Stimulated activated naive CD8-positive, alpha-beta T cell treated with anti-CD3 and anti-CD28 coated beads, Interleukin-15, amount 100 ng/mL, for 72 hours (primary cell): ENCODE measurements at regions not wholly inside any gene's neighbourhood (a gene's known extent, or its start where the extent isn't known, plus 50 kb on each side); places are given as distances from the start of the nearest gene placed in this dataset.
"Not testable (repeated sequence)": the region's sequence is repeated elsewhere in the genome, so short reads cannot be mapped to it uniquely, and the experiment has no call there.

Experiments used
- ATAC-seq: fragments of 150-1000 bp; cut with Tn5 transposase; 2 replicates; pipeline ENCODE4 v1.10.0; 2021; ENCODE audit warnings: mild to moderate bottlenecking, moderate library complexity
- DNase-seq, 2 donors: peaks; one replicate each; pipeline ENCODE4 v3.0.0; 2021 to 2022
- H3K27ac Mint-ChIP-seq, 2 donors: one replicate each; pipeline ENCODE4 v1.8.0; 2022; ENCODE audit warnings: mild to moderate bottlenecking in 2 of 2, mixed read lengths in 2 of 2, moderate library complexity in 2 of 2
- H3K27me3 Mint-ChIP-seq: one replicate; pipeline ENCODE4 v1.8.0; 2022; ENCODE audit warnings: mixed read lengths
- H3K4me1 Mint-ChIP-seq: one replicate; pipeline ENCODE4 v1.8.0; 2022; ENCODE audit warnings: mild to moderate bottlenecking, mixed read lengths
- H3K4me3 Mint-ChIP-seq, 2 donors: one replicate each; pipeline ENCODE4 v1.8.0; 2022; ENCODE audit warnings: mild to moderate bottlenecking in 2 of 2, mixed read lengths in 2 of 2, moderate library complexity in 1 of 2
- H3K9me3 Mint-ChIP-seq, 2 donors: one replicate each; pipeline ENCODE4 v1.8.0; 2022; ENCODE audit warnings: mixed read lengths in 2 of 2

- no peaks in the 10 kb centered on the region for H3K4me1 Mint-ChIP-seq
- no peaks in the 10 kb centered on the region for H3K9me3 Mint-ChIP-seq
- H3K4me3 Mint-ChIP-seq: no peak overlapping the region
- no peak overlapping the region for H3K27ac Mint-ChIP-seq
- no peak for ATAC-seq
- no peak for DNase-seq
- no peaks in the 10 kb centered on the region for H3K27me3 Mint-ChIP-seq
Measured at GRCh38 chr6:126210398-126211075, 129.4 kb upstream of the CENPW start.

- ATAC-seq (no peak), DNase-seq (no peak)
- no peaks in the 10 kb centered on the region for H3K4me1 Mint-ChIP-seq
- no peaks in the 10 kb centered on the region for H3K27me3 Mint-ChIP-seq
- H3K4me3 Mint-ChIP-seq: no peak overlapping the region
- H3K9me3 Mint-ChIP-seq: peaks cover 0 to 10% of the 10 kb centered on the region in 2 donors
- H3K27ac Mint-ChIP-seq: no peak overlapping the region
Measured at GRCh38 chr6:126217497-126217896, 122.4 kb upstream of the CENPW start.

- H3K4me1 Mint-ChIP-seq, H3K27me3 Mint-ChIP-seq, DNase-seq, ATAC-seq, H3K27ac Mint-ChIP-seq, H3K4me3 Mint-ChIP-seq: not testable (repeated sequence)
- H3K9me3 Mint-ChIP-seq: peaks cover 0 to 10% of the 10 kb centered on the region in 2 donors
Measured at GRCh38 chr6:126220901-126221300, 119.0 kb upstream of the CENPW start.

GRCh38 chr6:126227833-126228702 is 111.8 kb upstream of the CENPW start:
- H3K27me3 Mint-ChIP-seq: no peaks in the 10 kb centered on the region
- H3K4me1 Mint-ChIP-seq: no peaks in the 10 kb centered on the region
- no peak for ATAC-seq
- H3K27ac Mint-ChIP-seq: no peak overlapping the region
- no peak overlapping the region for H3K4me3 Mint-ChIP-seq
- DNase-seq: no peak
- H3K9me3 Mint-ChIP-seq: no peaks in the 10 kb centered on the region

GRCh38 chr6:126232671-126233070 is 107.2 kb upstream of the CENPW start:
- DNase-seq (no peak), ATAC-seq (no peak)
- Mint-ChIP-seq H3K27ac (no peak overlapping the region), H3K4me3 (no peak overlapping the region), H3K4me1 (no peaks in the 10 kb centered on the region), H3K9me3 (no peaks in the 10 kb centered on the region), H3K27me3 (no peaks in the 10 kb centered on the region)

- no peaks in the 10 kb centered on the region for H3K4me1 Mint-ChIP-seq
- no peak for ATAC-seq
- no peaks in the 10 kb centered on the region for H3K9me3 Mint-ChIP-seq
- no peaks in the 10 kb centered on the region for H3K27me3 Mint-ChIP-seq
- no peak for DNase-seq
- no peak overlapping the region for H3K4me3 Mint-ChIP-seq
- H3K27ac Mint-ChIP-seq: no peak overlapping the region
Measured at GRCh38 chr6:126233192-126233591, 106.7 kb upstream of the CENPW start.

- Mint-ChIP-seq H3K27me3 (no peaks in the 10 kb centered on the region), H3K4me3 (no peak overlapping the region), H3K4me1 (no peaks in the 10 kb centered on the region), H3K9me3 (peaks cover 0 to 8% of the 10 kb centered on the region in 2 donors), H3K27ac (no peak overlapping the region)
- ATAC-seq (no peak), DNase-seq (no peak)
Measured at GRCh38 chr6:126235363-126235762, 104.6 kb upstream of the CENPW start.

- H3K4me1 Mint-ChIP-seq: no peaks in the 10 kb centered on the region
- H3K27ac Mint-ChIP-seq: no peak overlapping the region
- no peaks in the 10 kb centered on the region for H3K27me3 Mint-ChIP-seq
- DNase-seq: no peak
- H3K4me3 Mint-ChIP-seq: no peak overlapping the region
- no peak for ATAC-seq
- H3K9me3 Mint-ChIP-seq: peaks cover 5 to 12% of the 10 kb centered on the region in 2 donors
Measured at GRCh38 chr6:126245077-126245476, 94.8 kb upstream of the CENPW start.

GRCh38 chr6:126252154-126252553 is 87.8 kb upstream of the CENPW start:
- no peak for ATAC-seq
- no peaks in the 10 kb centered on the region for H3K4me1 Mint-ChIP-seq
- no peak for DNase-seq
- no peak overlapping the region for H3K27ac Mint-ChIP-seq
- no peaks in the 10 kb centered on the region for H3K27me3 Mint-ChIP-seq
- H3K9me3 Mint-ChIP-seq: peaks cover 0 to 9% of the 10 kb centered on the region in 2 donors
- H3K4me3 Mint-ChIP-seq: no peak overlapping the region

- Mint-ChIP-seq H3K9me3 (peaks cover 0 to 21% of the 10 kb centered on the region in 2 donors), H3K4me3 (no peak overlapping the region), H3K27me3 (no peaks in the 10 kb centered on the region), H3K4me1 (no peaks in the 10 kb centered on the region), H3K27ac (no peak overlapping the region)
- no peak for ATAC-seq
- no peak for DNase-seq
Measured at GRCh38 chr6:126253431-126253830, 86.5 kb upstream of the CENPW start.

- no peak for DNase-seq
- Mint-ChIP-seq H3K4me1 (no peaks in the 10 kb centered on the region), H3K27ac (no peak overlapping the region), H3K27me3 (no peaks in the 10 kb centered on the region), H3K9me3 (peaks cover 23 to 47% of the 10 kb centered on the region in 2 donors), H3K4me3 (no peak overlapping the region)
- no peak for ATAC-seq
Measured at GRCh38 chr6:126258150-126258549, 81.8 kb upstream of the CENPW start.

GRCh38 chr6:126261792-126262421 is 78.0 kb upstream of the CENPW start:
- Mint-ChIP-seq H3K27me3 (no peaks in the 10 kb centered on the region), H3K27ac (no peak overlapping the region), H3K4me3 (no peak overlapping the region), H3K9me3 (peaks cover 23 to 40% of the 10 kb centered on the region in 2 donors), H3K4me1 (no peaks in the 10 kb centered on the region)
- ATAC-seq (peak; percentile 12), DNase-seq (no peak)

- Mint-ChIP-seq H3K27me3 (no peaks in the 10 kb centered on the region), H3K4me1 (no peaks in the 10 kb centered on the region), H3K4me3 (no peak overlapping the region), H3K9me3 (peaks cover 23 to 26% of the 10 kb centered on the region in 2 donors), H3K27ac (no peak overlapping the region)
- DNase-seq (no peak), ATAC-seq (no peak)
Measured at GRCh38 chr6:126264265-126264664, 75.7 kb upstream of the CENPW start.

GRCh38 chr6:126266664-126267063 is 73.3 kb upstream of the CENPW start:
- Mint-ChIP-seq H3K4me1 (no peaks in the 10 kb centered on the region), H3K9me3 (peaks cover 2 to 6% of the 10 kb centered on the region in 2 donors), H3K27me3 (no peaks in the 10 kb centered on the region), H3K4me3 (no peak overlapping the region), H3K27ac (no peak overlapping the region)
- no peak for ATAC-seq
- no peak for DNase-seq

- Mint-ChIP-seq H3K27ac (no peak overlapping the region), H3K4me3 (no peak overlapping the region), H3K4me1 (no peaks in the 10 kb centered on the region), H3K9me3 (no peaks in the 10 kb centered on the region), H3K27me3 (no peaks in the 10 kb centered on the region)
- ATAC-seq: no peak
- DNase-seq: no peak
Measured at GRCh38 chr6:126267626-126268025, 72.3 kb upstream of the CENPW start.

- no peaks in the 10 kb centered on the region for H3K9me3 Mint-ChIP-seq
Measured at GRCh38 chr6:126268092-126268491, 71.8 kb upstream of the CENPW start.

More at GRCh38 chr6:126268092-126268491, 71.8 kb upstream of the CENPW start:
- Mint-ChIP-seq H3K27ac (no peak overlapping the region), H3K4me1 (no peaks in the 10 kb centered on the region), H3K27me3 (no peaks in the 10 kb centered on the region), H3K4me3 (no peak overlapping the region)
- DNase-seq: no peak
- no peak for ATAC-seq
